AG10803 (cell line): ENCODE measurements at regions not wholly inside any gene's neighbourhood (a gene's known extent, or its start where the extent isn't known, plus 50 kb on each side); places are given as distances from the start of the nearest gene placed in this dataset.

ENCODE experiments used
- DNase-seq: peaks from one replicate; pipeline ENCODE4 v3.0.0; 2010; ENCODE audit warnings: low read depth
- H3K4me3 ChIP-seq: 2 replicates; pipeline ENCODE4 v1.5.1; 2011; ENCODE audit warnings: mild to moderate bottlenecking, low read length, control low read depth
- TF ChIP-seq, protein P1 (sequence below): conservative IDR thresholded peaks from 2 replicates; pipeline ENCODE4 v1.5.1; 2011; ENCODE audit warnings: mild to moderate bottlenecking, low read length, control low read depth, inconsistent platforms

GRCh38 chr2:216574586-216574985, 58.6 kb upstream of the IGFBP2 start:
- no peak overlapping the region for H3K4me3 ChIP-seq
- TF ChIP-seq, protein P1, sequence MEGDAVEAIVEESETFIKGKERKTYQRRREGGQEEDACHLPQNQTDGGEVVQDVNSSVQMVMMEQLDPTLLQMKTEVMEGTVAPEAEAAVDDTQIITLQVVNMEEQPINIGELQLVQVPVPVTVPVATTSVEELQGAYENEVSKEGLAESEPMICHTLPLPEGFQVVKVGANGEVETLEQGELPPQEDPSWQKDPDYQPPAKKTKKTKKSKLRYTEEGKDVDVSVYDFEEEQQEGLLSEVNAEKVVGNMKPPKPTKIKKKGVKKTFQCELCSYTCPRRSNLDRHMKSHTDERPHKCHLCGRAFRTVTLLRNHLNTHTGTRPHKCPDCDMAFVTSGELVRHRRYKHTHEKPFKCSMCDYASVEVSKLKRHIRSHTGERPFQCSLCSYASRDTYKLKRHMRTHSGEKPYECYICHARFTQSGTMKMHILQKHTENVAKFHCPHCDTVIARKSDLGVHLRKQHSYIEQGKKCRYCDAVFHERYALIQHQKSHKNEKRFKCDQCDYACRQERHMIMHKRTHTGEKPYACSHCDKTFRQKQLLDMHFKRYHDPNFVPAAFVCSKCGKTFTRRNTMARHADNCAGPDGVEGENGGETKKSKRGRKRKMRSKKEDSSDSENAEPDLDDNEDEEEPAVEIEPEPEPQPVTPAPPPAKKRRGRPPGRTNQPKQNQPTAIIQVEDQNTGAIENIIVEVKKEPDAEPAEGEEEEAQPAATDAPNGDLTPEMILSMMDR: no peak
- DNase-seq: no peak

DNA sequence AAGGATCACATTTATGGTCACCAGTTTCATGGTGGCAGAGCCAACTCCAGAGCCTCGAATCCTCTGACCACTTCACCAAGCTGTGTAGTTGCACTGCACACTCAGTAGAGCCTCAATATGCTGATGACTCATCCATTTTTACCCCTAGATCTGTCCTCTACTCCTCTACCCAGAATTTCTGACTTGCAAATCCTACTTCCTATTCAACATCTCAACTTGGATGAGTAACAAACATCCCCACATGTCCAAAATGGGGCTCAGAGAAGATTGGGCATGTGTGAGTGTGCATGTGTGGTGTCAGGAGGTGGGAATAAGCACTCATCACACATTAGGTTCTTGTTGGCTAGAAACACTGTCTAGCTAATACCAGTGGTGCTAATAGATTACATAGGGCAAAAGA, 57.8 kb upstream of the IGFBP2 start:
- DNase-seq: no peak
- TF ChIP-seq, protein P1: no peak
- no peak overlapping the region for H3K4me3 ChIP-seq

GRCh38 chr2:216576616-216577015, 56.6 kb upstream of the IGFBP2 start:
- TF ChIP-seq, protein P1: no peak
- no peak for DNase-seq
- H3K4me3 ChIP-seq: no peak overlapping the region

- H3K4me3 ChIP-seq: no peak overlapping the region
- DNase-seq: no peak
- TF ChIP-seq, protein P1: no peak
These were observed 54.9 kb upstream of the IGFBP2 start for GRCh38 chr2:216578325-216578724.

DNA sequence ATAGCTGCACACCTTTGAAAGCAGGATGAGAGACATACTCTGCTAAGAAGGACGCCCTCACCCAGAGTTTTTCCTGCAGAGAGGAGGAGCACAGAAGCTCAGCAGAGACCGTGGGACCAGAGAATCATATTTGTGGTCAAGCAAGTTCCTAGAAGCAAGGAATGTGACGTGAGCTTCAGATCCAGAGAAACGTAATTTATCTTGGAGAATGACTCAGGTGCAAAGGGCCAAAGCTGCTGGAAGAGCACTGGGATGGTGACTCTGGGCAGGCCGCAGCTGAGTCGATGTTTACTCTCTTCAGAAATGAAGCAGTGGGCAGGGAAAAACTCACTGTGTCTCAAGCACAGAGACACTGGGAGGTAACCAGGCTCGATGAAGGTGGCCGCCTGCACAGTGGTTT, 50.1 kb upstream of the IGFBP2 start:
- no peak overlapping the region for H3K4me3 ChIP-seq
- TF ChIP-seq, protein P1: no peak
- peak; percentile 81 for DNase-seq
